ENCODE measurements at regions not wholly inside any gene's neighbourhood (a gene's known extent, or its start where the extent isn't known, plus 50 kb on each side); places are given as distances from the start of the nearest gene placed in this dataset.

DNA sequence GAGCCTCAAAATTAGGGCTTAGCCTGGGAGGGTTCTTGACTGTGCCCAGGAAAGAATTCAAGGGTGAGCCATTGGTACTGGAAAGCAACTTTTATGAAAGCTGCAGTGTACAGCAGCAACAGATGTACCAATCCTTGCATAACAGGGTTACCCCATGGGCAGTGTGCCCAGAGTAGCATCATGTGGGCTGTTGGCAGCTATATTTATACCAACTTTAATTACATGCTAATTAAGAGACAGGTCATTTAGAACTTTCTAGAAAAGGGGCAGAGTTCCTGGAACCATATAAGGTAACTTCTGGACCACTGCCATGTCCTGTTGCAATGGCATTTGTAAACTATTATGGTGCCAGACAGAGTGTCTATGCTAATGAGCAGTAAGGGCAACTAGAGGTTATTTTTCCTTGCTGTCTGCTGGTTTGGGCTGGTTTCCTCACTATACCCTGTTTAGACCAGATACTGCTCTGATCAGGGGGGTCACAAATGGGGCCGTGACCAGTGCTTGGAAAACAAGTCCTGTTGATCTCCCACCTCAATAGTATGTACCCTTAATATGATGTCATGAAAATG lies 1120.5 kb upstream of the RAG2 start:
- Mint-ChIP-seq H3K27ac (no peak overlapping the region), H3K4me3 (no peak overlapping the region), H3K9me3 (peaks cover 3% of the 10 kb centered on the region), H3K36me3 (no peaks in the 10 kb centered on the region), H3K4me1 (no peaks in the 10 kb centered on the region), H3K27me3 (no peaks in the 10 kb centered on the region)
- ATAC-seq (ENCODE audit: low read depth) (no peak), DNase-seq (no peak)
- POLR2A ChIA-PET: no interaction called here

DNA sequence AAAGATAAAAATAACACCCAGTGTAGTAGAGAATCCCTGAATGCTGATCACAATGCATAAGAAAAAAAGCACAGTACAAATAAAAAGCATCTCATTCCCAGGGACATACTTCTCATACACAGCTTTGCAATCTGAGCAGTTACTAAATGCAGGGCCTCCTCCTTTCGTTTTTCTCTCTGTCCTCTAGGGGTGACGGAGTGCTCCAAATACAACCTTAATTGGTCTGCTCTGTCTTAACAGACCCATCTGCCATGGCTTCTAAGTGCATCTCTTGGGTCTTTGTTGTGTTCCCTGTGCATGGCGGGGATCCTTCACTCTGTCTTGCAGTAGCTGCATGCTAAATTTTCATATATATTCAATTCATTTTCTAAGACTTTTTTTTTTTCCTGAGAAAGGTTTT lies 1114.2 kb upstream of the RAG2 start:
- no peak for DNase-seq
- Mint-ChIP-seq H3K4me3 (no peak overlapping the region), H3K36me3 (no peaks in the 10 kb centered on the region), H3K27ac (no peak overlapping the region), H3K27me3 (no peaks in the 10 kb centered on the region), H3K4me1 (no peaks in the 10 kb centered on the region), H3K9me3 (peaks cover 1% of the 10 kb centered on the region)
- ATAC-seq (ENCODE audit: low read depth): no peak
- POLR2A ChIA-PET: no interaction called here

DNA sequence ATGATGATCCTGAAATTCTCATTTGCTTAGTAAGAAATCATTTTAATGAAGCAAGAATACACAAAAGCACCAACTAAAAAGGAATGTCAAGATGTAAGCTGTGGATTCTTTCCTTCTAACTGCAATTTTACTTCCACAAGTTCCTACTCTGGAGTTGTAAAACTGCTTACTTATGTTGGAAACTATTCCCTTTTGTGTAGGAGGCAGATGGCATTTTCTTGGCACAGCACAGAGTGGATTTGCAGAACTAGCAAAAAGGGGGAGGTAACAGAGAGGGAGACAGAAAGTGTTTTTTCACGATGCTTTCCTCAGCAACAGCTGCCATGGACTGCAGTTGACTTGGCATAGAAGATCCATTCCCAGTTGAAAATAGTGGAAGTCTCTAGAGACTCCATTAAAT lies 1112.0 kb upstream of the RAG2 start:
- peaks cover 1% of the 10 kb centered on the region for H3K9me3 Mint-ChIP-seq

DNA sequence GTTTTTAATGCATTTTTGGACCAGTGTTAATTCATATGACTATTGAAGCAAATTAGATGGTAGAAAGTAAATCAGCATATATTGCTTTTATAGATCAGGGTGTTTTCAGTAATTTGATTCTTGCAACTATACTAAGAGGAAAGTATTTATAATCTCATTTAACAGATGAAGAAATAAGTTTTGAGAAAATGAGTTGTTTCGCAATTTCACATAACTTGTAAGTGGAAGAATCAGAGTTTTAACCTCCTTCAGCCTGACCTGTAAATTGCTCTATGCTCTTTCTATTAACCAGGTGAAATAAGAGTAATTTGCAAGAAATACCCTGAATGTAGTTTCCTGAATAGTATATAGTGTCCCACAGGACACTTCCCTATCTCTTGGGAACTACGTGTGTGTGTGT lies 1106.8 kb upstream of the RAG2 start:
- no peaks in the 10 kb centered on the region for H3K4me1 Mint-ChIP-seq
- DNase-seq (no peak), ATAC-seq (ENCODE audit: low read depth) (no peak)
- H3K27ac Mint-ChIP-seq: no peak overlapping the region
- peaks cover 4% of the 10 kb centered on the region for H3K9me3 Mint-ChIP-seq
- POLR2A ChIA-PET: no interaction called here
- H3K36me3 Mint-ChIP-seq: no peaks in the 10 kb centered on the region
- no peaks in the 10 kb centered on the region for H3K27me3 Mint-ChIP-seq
- no peak overlapping the region for H3K4me3 Mint-ChIP-seq

More for the DNA sequence above, 1112.0 kb upstream of the RAG2 start:
- DNase-seq (no peak), ATAC-seq (ENCODE audit: low read depth) (no peak)
- POLR2A ChIA-PET: no interaction called here
- no peaks in the 10 kb centered on the region for H3K27me3 Mint-ChIP-seq
- no peak overlapping the region for H3K27ac Mint-ChIP-seq
- H3K36me3 Mint-ChIP-seq: no peaks in the 10 kb centered on the region
- H3K4me3 Mint-ChIP-seq: no peak overlapping the region
- H3K4me1 Mint-ChIP-seq: no peaks in the 10 kb centered on the region

DNA sequence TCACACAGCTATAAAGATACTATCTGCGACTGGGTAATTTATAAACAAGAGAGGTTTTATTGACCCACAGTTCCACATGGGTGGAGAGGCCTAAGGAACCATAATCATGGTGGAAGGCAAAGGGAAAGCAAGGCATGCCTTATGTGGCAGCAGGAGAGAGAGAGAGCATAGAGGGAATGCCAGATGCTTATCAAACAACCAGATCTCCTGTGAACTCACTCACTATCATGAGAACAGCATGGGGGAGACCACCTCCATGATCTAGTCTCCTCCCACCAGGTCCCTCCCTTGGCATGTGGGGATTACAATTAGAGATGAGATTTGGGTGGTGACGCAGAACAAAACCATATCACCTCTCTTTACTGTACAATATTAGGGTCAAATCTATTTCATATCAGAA lies 1101.6 kb upstream of the RAG2 start:
- peaks cover 11% of the 10 kb centered on the region for H3K9me3 Mint-ChIP-seq
- DNase-seq (no peak), ATAC-seq (ENCODE audit: low read depth) (no peak)
- no peaks in the 10 kb centered on the region for H3K36me3 Mint-ChIP-seq
- H3K4me3 Mint-ChIP-seq: no peak overlapping the region
- POLR2A ChIA-PET: no interaction called here
- no peaks in the 10 kb centered on the region for H3K4me1 Mint-ChIP-seq
- no peaks in the 10 kb centered on the region for H3K27me3 Mint-ChIP-seq
- no peak overlapping the region for H3K27ac Mint-ChIP-seq

DNA sequence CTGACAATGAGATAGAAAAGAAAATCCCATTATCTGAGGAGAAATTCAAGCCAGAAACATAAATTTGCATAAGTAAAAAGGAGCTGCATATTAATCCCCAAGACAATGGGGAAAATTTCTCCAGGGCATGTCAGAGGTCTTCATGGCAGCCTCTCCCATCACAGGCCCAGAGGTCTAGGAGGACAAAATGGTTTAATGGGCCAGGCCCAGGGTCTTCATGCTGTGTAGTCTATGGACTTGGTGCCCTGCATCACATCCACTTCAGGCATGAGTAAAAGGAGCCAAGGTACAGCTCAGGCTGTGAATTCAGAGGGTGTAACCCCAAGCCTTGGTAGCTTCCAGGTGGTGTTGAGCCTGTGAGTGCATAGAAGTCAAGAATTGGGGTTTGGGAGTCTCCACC lies 1097.2 kb upstream of the RAG2 start:
- Mint-ChIP-seq H3K4me3 (no peak overlapping the region), H3K9me3 (peaks cover 12% of the 10 kb centered on the region), H3K27me3 (no peaks in the 10 kb centered on the region), H3K27ac (no peak overlapping the region), H3K4me1 (no peaks in the 10 kb centered on the region), H3K36me3 (no peaks in the 10 kb centered on the region)
- no peak for ATAC-seq (ENCODE audit: low read depth)
- POLR2A ChIA-PET: no interaction called here
- no peak for DNase-seq

DNA sequence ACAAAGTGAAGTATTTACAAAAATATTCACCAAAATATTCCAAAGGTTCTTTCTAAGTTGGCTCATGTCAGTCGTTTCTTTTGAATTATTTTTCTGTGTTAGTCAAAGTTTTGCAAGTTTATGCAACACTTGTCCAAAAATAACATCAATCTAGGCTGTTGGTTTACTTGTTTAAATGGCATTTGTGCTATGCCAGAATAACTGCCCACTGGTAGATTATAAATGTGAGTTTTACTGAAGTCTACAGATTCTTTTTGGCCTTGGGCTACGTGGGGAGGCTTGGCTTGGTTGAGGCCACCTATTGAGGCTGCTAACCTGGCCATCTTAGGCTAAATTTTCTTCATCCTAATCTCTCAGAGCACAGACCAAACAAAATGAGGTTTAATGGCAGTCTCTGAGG lies 1091.9 kb upstream of the RAG2 start:
- no peak for ATAC-seq (ENCODE audit: low read depth)
- DNase-seq: no peak
- H3K9me3 Mint-ChIP-seq: peaks cover 8% of the 10 kb centered on the region
- H3K4me1 Mint-ChIP-seq: no peaks in the 10 kb centered on the region
- H3K36me3 Mint-ChIP-seq: no peaks in the 10 kb centered on the region
- POLR2A ChIA-PET: no interaction called here
- H3K27me3 Mint-ChIP-seq: no peaks in the 10 kb centered on the region
- H3K27ac Mint-ChIP-seq: no peak overlapping the region
- no peak overlapping the region for H3K4me3 Mint-ChIP-seq

DNA sequence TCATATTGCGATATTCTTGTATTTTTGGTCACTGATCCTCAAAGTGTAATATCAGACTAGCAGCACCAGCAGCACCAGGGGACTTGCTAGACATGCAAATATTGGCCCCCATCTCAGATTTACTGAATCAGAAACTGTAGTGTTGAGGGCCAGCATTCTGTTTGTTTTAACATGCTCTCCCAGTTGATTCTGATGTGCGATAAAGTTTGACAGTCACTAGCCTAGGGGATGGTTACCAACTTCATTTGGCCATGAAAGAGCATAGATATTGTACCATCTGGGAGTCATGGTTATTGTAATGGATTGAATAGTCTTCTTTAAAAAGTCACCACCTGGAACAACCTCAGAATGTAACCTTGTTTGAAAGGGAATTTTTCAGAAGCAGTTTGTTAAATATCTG lies 1090.4 kb upstream of the RAG2 start:
- peaks cover 4% of the 10 kb centered on the region for H3K9me3 Mint-ChIP-seq
- ATAC-seq (ENCODE audit: low read depth): no peak
- POLR2A ChIA-PET: no interaction called here
- no peaks in the 10 kb centered on the region for H3K36me3 Mint-ChIP-seq
- no peak overlapping the region for H3K4me3 Mint-ChIP-seq
- H3K4me1 Mint-ChIP-seq: no peaks in the 10 kb centered on the region
- no peak for DNase-seq
- H3K27me3 Mint-ChIP-seq: no peaks in the 10 kb centered on the region
- H3K27ac Mint-ChIP-seq: no peak overlapping the region

DNA sequence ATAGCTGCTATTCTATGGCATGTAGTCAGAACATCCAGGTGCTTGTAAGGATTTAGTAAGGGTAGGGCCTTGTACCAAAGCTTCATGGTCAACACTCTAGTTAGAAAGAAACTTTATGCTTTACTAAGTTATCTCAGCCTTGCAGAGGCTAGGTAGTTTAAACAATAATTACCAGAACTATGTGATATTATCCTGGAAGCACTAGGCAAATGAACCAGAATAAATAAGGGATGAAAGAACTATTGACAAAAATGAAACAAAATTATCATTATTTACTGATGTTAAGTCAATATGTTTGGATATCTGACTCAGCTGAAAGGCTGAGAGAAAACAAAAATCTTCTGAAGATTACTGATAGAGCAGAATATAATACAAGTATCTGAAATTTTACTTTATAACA lies 1089.1 kb upstream of the RAG2 start:
- H3K9me3 Mint-ChIP-seq: peaks cover 1% of the 10 kb centered on the region
- no peaks in the 10 kb centered on the region for H3K4me1 Mint-ChIP-seq
- no peaks in the 10 kb centered on the region for H3K36me3 Mint-ChIP-seq
- POLR2A ChIA-PET: no interaction called here
- no peaks in the 10 kb centered on the region for H3K27me3 Mint-ChIP-seq
- no peak overlapping the region for H3K27ac Mint-ChIP-seq
- no peak for ATAC-seq (ENCODE audit: low read depth)
- DNase-seq: no peak
- no peak overlapping the region for H3K4me3 Mint-ChIP-seq

DNA sequence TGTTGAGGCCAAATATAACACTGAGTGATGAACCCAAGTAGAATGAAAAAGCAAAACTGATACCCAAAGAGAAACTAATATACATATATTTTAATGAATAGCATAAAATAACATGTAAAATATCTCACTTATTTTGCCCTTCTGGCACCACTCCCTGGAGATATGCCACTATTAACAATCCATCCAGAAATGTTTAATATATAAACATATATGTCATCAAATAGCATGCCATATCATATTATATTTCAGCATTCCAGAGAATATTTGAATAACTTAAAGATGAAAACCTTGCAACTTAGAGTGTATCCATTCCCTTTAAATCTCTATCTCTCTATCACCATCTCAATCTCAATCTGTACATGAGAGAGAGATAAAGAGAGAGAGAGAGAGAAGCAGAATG lies 1073.3 kb upstream of the RAG2 start:
- Mint-ChIP-seq H3K27me3 (no peaks in the 10 kb centered on the region), H3K36me3 (no peaks in the 10 kb centered on the region), H3K4me1 (no peaks in the 10 kb centered on the region), H3K4me3 (no peak overlapping the region), H3K27ac (no peak overlapping the region), H3K9me3 (peaks cover 4% of the 10 kb centered on the region)
- ATAC-seq (ENCODE audit: low read depth): no peak
- no peak for DNase-seq
- POLR2A ChIA-PET: no interaction called here

DNA sequence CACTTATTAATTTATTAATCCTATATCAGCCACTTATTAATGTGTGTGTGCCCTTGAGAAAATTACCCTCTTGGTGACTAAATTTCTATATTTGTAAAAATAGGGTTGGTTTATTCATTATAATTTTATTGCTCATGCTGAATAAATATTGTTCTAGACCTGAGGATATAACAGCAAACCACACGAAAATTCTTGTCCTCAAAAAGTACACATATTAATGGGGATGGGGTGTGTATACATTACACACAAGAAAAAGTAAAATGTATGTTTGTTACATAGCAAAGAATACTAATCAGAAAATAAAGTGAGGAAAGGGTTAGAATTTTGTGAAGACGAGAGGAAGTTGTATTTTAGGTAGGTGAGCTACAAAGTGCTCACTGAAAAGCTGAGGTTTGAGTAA lies 1068.9 kb upstream of the RAG2 start:
- no peak overlapping the region for H3K27ac Mint-ChIP-seq
- POLR2A ChIA-PET: no interaction called here
- no peak for DNase-seq
- H3K9me3 Mint-ChIP-seq: peaks cover 4% of the 10 kb centered on the region
- H3K4me3 Mint-ChIP-seq: no peak overlapping the region
- no peak for ATAC-seq (ENCODE audit: low read depth)
- H3K36me3 Mint-ChIP-seq: no peaks in the 10 kb centered on the region
- H3K27me3 Mint-ChIP-seq: no peaks in the 10 kb centered on the region
- no peaks in the 10 kb centered on the region for H3K4me1 Mint-ChIP-seq

DNA sequence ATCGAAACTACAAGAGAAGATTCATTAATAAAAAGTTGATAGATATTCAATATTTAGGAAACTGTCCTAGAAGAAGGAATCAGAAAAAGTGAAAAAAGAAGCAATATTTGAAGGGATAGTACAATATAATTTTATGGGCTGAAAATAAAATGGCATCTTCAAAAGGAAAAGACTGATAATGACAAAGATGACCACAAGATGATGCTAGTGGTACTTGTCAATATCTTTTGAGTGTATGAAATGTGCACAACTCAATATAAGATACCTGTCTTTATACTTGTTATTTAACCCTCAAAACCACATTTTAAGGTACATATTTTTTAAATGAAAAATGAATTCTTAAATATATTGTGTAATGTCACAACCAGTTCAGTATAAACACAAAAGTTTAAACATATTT lies 1059.6 kb upstream of the RAG2 start:
- DNase-seq (no peak), ATAC-seq (ENCODE audit: low read depth) (no peak)
- Mint-ChIP-seq H3K27ac (no peak overlapping the region), H3K4me1 (no peaks in the 10 kb centered on the region), H3K27me3 (no peaks in the 10 kb centered on the region), H3K36me3 (no peaks in the 10 kb centered on the region), H3K9me3 (peaks cover 16% of the 10 kb centered on the region), H3K4me3 (no peak overlapping the region)
- POLR2A ChIA-PET: no interaction called here

DNA sequence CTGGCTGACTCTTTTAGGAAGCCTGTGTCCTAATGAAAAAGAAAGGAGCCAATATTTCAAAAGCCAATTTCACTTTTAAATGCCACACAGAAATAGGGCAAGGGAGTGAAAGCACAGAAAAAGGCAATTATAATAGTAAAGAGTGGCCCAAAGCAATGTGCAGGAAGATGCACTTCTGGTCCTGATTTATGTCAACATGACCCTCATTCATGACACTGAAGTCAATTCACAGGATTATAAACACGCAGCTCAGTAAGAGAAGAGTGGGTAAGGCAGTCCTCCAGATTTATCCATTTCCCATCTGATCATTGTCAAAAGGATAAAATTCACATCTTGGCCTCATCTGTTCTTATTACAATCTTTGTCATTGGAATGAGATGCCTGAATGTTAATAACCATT lies 1049.7 kb upstream of the RAG2 start:
- no peak for DNase-seq
- POLR2A ChIA-PET: no interaction called here
- Mint-ChIP-seq H3K27ac (no peak overlapping the region), H3K36me3 (no peaks in the 10 kb centered on the region), H3K4me3 (no peak overlapping the region), H3K27me3 (no peaks in the 10 kb centered on the region), H3K9me3 (peaks cover 6% of the 10 kb centered on the region), H3K4me1 (no peaks in the 10 kb centered on the region)
- ATAC-seq (ENCODE audit: low read depth): no peak

DNA sequence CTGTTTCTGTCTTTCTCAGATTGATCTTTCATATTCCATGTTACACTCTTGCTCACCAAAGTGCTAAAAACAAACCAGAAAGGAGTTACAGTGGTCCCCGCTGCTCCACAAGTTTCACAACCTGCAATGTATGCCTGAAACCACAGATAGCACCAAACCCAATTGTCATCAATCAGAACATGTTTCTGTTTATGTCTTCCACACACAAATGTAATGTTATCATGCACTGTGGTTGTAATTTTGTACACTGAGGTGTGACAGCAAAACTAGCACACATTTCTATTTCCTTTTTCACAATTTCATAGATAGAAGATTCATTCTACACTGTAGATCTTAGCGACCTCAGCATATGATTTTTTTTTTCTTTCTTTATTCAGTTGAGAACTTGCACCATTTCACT lies 1045.9 kb upstream of the RAG2 start:
- POLR2A ChIA-PET: no interaction called here
- H3K9me3 Mint-ChIP-seq: peaks cover 6% of the 10 kb centered on the region
- ATAC-seq (ENCODE audit: low read depth) (no peak), DNase-seq (no peak)
- no peaks in the 10 kb centered on the region for H3K36me3 Mint-ChIP-seq
- H3K27me3 Mint-ChIP-seq: no peaks in the 10 kb centered on the region
- H3K4me1 Mint-ChIP-seq: no peaks in the 10 kb centered on the region
- no peak overlapping the region for H3K4me3 Mint-ChIP-seq
- H3K27ac Mint-ChIP-seq: no peak overlapping the region

DNA sequence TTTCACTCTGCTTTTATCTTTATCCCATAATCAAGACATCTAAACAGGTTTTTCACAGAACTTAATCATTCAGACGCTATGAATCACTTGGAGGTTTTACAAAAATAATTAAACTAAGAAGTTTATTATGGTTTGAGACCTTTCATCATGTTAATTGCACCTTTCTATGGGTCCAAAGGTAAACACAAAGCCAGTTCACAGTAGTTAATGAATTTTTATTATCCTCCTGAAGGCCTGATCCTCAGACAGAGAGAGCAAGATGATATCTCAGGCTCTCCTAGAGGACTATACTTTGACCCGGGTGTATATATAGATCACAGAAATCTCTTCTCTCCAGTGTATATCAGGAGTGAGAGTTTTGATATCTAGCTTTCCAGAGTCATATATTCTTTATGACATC lies 1044.3 kb upstream of the RAG2 start:
- no peak overlapping the region for H3K4me3 Mint-ChIP-seq
- no peak overlapping the region for H3K27ac Mint-ChIP-seq
- no peaks in the 10 kb centered on the region for H3K27me3 Mint-ChIP-seq
- DNase-seq (no peak), ATAC-seq (ENCODE audit: low read depth) (no peak)
- POLR2A ChIA-PET: no interaction called here
- H3K4me1 Mint-ChIP-seq: no peaks in the 10 kb centered on the region
- H3K36me3 Mint-ChIP-seq: no peaks in the 10 kb centered on the region
- H3K9me3 Mint-ChIP-seq: peaks cover 6% of the 10 kb centered on the region

Data from activated naive CD8-positive, alpha-beta T cell treated with anti-CD3 and anti-CD28 coated beads, Interleukin-2, amount 10 ng/mL, durations not matched to agents 7 days and 5 days (primary cell).